HL-60 (cell line): ENCODE measurements at regions not wholly inside any gene's neighbourhood (a gene's known extent, or its start where the extent isn't known, plus 50 kb on each side); places are given as distances from the start of the nearest gene placed in this dataset.

Source experiments
- DNase-seq, 2 experiments: peaks; one replicate each; pipeline ENCODE4 v3.0.0-alpha.2; 2010 to 2020; ENCODE audit warnings: low read depth in 1 of 2, low spot score in 1 of 2
- H3K27ac ChIP-seq: fragments of 250-450 bp; sonication (Bioruptor Pico); replicated peaks from 2 replicates; pipeline ENCODE4 v1.5.1; 2020; ENCODE audit warnings: mild to moderate bottlenecking, moderate library complexity
- H3K27me3 ChIP-seq: fragments of 250-450 bp; sonication (Bioruptor Pico); 2 replicates; pipeline ENCODE4 v1.5.1; 2021; ENCODE audit warnings: mild to moderate bottlenecking, moderate library complexity; ENCODE audit not compliant: insufficient read depth, poor library complexity, severe bottlenecking
- H3K4me3 ChIP-seq: replicated peaks from 2 replicates; pipeline ENCODE4 v1.5.1; 2011; ENCODE audit warnings: mild to moderate bottlenecking, control low read depth, low read length; ENCODE audit not compliant: insufficient read depth
- GABPA ChIP-seq: IDR thresholded peaks from 2 replicates; pipeline ENCODE4 v1.6.1; 2012; ENCODE audit warnings: low read depth
- POLR2AphosphoS5 ChIP-seq: IDR thresholded peaks from 2 replicates; pipeline ENCODE4 v1.6.1; 2012; ENCODE audit warnings: low read depth
- SPI1 ChIP-seq: IDR thresholded peaks from 2 replicates; pipeline ENCODE4 v1.6.1; 2012; ENCODE audit warnings: low read depth, mild to moderate bottlenecking, borderline replicate concordance
- TF ChIP-seq, protein P1 (sequence below): IDR thresholded peaks from one replicate; pipeline ENCODE4 v1.5.1; 2011; ENCODE audit warnings: low read length, control low read depth, inconsistent platforms; ENCODE audit not compliant: insufficient read depth
- TF ChIP-seq, protein P2 (sequence below): IDR thresholded peaks from 2 replicates; pipeline ENCODE4 v1.6.1; 2012; ENCODE audit warnings: low read depth; ENCODE audit not compliant: insufficient replicate concordance

DNA sequence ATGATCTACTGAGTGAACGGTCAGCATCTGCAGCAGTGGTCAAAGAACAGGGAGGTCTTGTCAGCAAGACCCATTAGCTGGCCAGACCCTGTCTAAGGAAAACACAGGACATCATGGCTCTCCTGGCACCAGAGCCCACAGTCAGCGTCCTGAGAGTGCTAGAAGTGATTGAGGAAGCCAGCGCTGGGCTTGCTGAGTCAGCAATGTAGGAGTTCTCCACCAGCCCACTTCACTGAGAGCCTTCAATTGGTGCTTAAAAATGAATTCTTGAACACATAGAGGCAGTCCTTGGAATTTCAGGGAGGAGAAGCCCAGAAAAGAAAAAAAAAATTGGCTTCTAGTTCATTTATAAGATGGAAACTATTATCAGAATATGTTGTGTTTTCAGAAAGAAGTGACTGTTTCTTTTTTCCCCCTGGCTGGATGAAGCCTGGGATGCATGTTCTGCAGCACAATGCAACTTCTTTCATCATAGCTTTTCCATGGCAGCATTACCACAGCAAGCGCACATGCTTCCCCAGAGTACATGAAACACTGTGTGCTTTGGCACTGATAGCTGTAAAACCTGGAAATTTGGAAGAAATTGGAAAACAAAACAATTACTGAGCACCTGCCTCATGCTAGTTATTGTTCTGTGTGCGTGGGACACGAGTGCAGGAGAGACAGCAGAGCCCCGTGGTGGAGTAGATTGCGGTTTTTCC lies 899.9 kb downstream of the C6orf118 start:
- Histone ChIP-seq H3K27ac (no peak overlapping the region), H3K27me3 (no peaks in the 10 kb centered on the region), H3K4me3 (no peak overlapping the region)
- TF ChIP-seq, protein P1, sequence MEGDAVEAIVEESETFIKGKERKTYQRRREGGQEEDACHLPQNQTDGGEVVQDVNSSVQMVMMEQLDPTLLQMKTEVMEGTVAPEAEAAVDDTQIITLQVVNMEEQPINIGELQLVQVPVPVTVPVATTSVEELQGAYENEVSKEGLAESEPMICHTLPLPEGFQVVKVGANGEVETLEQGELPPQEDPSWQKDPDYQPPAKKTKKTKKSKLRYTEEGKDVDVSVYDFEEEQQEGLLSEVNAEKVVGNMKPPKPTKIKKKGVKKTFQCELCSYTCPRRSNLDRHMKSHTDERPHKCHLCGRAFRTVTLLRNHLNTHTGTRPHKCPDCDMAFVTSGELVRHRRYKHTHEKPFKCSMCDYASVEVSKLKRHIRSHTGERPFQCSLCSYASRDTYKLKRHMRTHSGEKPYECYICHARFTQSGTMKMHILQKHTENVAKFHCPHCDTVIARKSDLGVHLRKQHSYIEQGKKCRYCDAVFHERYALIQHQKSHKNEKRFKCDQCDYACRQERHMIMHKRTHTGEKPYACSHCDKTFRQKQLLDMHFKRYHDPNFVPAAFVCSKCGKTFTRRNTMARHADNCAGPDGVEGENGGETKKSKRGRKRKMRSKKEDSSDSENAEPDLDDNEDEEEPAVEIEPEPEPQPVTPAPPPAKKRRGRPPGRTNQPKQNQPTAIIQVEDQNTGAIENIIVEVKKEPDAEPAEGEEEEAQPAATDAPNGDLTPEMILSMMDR, result no peak
- TF ChIP-seq, protein P2, sequence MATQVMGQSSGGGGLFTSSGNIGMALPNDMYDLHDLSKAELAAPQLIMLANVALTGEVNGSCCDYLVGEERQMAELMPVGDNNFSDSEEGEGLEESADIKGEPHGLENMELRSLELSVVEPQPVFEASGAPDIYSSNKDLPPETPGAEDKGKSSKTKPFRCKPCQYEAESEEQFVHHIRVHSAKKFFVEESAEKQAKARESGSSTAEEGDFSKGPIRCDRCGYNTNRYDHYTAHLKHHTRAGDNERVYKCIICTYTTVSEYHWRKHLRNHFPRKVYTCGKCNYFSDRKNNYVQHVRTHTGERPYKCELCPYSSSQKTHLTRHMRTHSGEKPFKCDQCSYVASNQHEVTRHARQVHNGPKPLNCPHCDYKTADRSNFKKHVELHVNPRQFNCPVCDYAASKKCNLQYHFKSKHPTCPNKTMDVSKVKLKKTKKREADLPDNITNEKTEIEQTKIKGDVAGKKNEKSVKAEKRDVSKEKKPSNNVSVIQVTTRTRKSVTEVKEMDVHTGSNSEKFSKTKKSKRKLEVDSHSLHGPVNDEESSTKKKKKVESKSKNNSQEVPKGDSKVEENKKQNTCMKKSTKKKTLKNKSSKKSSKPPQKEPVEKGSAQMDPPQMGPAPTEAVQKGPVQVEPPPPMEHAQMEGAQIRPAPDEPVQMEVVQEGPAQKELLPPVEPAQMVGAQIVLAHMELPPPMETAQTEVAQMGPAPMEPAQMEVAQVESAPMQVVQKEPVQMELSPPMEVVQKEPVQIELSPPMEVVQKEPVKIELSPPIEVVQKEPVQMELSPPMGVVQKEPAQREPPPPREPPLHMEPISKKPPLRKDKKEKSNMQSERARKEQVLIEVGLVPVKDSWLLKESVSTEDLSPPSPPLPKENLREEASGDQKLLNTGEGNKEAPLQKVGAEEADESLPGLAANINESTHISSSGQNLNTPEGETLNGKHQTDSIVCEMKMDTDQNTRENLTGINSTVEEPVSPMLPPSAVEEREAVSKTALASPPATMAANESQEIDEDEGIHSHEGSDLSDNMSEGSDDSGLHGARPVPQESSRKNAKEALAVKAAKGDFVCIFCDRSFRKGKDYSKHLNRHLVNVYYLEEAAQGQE, result no peak
- no peak for TF ChIP-seq POLR2AphosphoS5
- no peak for TF ChIP-seq GABPA
- no peak for TF ChIP-seq SPI1
- DNase-seq, result no peak

DNA sequence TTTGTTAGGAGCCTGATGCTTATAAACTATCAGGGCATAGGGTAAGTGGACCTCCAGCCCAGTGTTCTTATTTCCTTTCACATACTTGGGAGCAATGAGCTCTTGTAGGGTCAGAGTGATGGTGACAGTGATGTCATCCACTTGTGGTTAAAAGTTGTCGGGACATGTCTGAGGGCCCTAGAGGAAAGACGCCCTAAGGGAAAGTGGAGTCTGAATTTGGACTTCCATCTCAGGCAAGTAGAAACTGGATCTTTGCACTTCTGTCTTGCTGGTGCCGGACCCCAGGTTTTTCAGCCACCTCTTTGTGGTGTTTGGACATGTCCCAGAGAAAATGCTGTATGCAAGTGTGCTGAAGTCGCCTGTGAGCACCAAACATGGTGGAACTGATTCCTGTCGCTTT lies 900.5 kb downstream of the C6orf118 start:
- Histone ChIP-seq H3K27me3 (no peaks in the 10 kb centered on the region), H3K4me3 (no peak overlapping the region), H3K27ac (no peak overlapping the region)
- TF ChIP-seq POLR2AphosphoS5 (no peak), SPI1 (no peak), GABPA (no peak)
- TF ChIP-seq, protein P1, result no peak
- TF ChIP-seq, protein P2, result no peak
- no peak for DNase-seq

DNA sequence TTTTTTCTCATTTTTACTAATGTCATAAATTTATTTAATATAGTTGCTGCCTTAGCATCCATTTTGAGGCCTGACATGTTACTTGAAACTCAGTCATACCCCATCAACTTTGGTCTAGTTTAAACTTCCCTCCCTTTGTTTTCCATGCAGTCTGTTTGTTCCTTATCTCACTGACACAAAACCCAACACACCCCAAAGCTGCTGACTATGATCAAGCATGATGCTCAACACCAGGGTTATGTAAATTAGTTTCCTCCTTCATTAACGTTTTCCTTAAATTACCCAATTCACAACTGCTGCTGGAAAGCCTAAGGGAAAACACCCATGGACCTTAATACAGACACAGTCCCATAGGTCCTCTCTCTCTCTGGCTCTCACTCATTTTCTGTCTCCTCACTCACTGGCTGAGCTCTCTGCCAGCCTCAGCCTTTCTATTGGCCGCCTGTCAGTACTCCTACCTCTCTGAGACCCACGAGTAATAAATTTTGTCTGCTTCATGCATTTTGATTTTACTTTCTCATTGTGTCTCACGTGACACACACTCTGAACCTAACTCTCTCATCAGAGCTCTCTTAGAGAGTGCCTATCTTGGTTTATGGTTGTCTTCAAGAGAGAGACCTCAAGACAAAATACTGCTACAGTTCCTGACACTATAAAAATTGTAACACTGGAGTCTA lies 904.5 kb downstream of the C6orf118 start:
- Histone ChIP-seq H3K4me3 (no peak overlapping the region), H3K27me3 (no peaks in the 10 kb centered on the region), H3K27ac (no peak overlapping the region)
- DNase-seq, result no peak
- TF ChIP-seq GABPA (no peak), SPI1 (no peak), POLR2AphosphoS5 (no peak)
- TF ChIP-seq, protein P1, result no peak
- TF ChIP-seq, protein P2, result no peak
